Body of pancreas (tissue), 4 donors: ENCODE measurements at regions not wholly inside any gene's neighbourhood (a gene's known extent, or its start where the extent isn't known, plus 50 kb on each side); places are given as distances from the start of the nearest gene placed in this dataset.

Source experiments
- ATAC-seq: fragments of 150-250 bp; one replicate; pipeline ENCODE4 v1.9.1; 2016
- DNase-seq, 4 donors: peaks; one replicate each; pipeline ENCODE4 v3.0.0-alpha.2; 2019
- H3K27ac ChIP-seq, 4 donors: fragments of 200-600 bp; sonication (generic); 1 replicate in 3 of 4; 2 replicates in 1 of 4; pipeline versions ENCODE4 v1.5.1 to v1.6.1; 2016 to 2019; ENCODE audit warnings: mild to moderate bottlenecking in 1 of 4, mixed read lengths in 1 of 4, moderate library complexity in 1 of 4
- H3K27me3 ChIP-seq, 2 donors: fragments of 200-600 bp; sonication (generic); one replicate each; pipeline ENCODE4 v1.6.0; 2016; ENCODE audit warnings: mild to moderate bottlenecking in 1 of 2
- H3K36me3 ChIP-seq, 2 donors: fragments of 200-600 bp; sonication (generic); replicated peaks in 1 of 2; 2 replicates each; pipeline ENCODE4 v1.5.1; 2016; ENCODE audit warnings: low read depth in 2 of 2; ENCODE audit not compliant: insufficient read depth in 1 of 2
- H3K4me1 ChIP-seq: fragments of 200-600 bp; sonication (generic); one replicate; pipeline ENCODE4 v1.6.0; 2016
- H3K4me3 ChIP-seq, 2 donors: fragments of 200-600 bp; sonication (generic); 1 replicate in 1 of 2; 2 replicates in 1 of 2; pipeline ENCODE4 v1.5.1; 2016 to 2019
- H3K9me3 ChIP-seq, 3 donors: fragments of 200-600 bp; sonication (generic); 1 replicate in 2 of 3; 2 replicates in 1 of 3; pipeline ENCODE4 v1.5.1; 2016
- POLR2A ChIP-seq, 3 donors: fragments of 450-650 bp; IDR thresholded peaks; one replicate each; pipeline ENCODE4 v1.6.1; 2016; ENCODE audit warnings: antibody characterized with exemption in 3 of 3, mild to moderate bottlenecking in 2 of 3
- WGBS, 2 donors: methylation state at CpG; one replicate each; pipeline ENCODE4 v1.1.5; 2017; 5-methylcytosine and 5-hydroxymethylcytosine counted together
- intact Hi-C: fragments of 100-400 bp; cut with DNase I; formaldehyde crosslinking; loops from one replicate; pipeline ENCODE4 v1.15.1; 2023
- TF ChIP-seq, protein P1 (sequence below), 7 experiments: fragments of 450-650 bp in 4 of 7; fragments of 200-600 bp in 3 of 7; sonication (generic) in 3 of 7; IDR thresholded peaks; one replicate each; pipeline ENCODE4 v1.5.1; 2016 to 2019; ENCODE audit warnings: antibody characterized with exemption in 7 of 7

GRCh38 chr5:97536683-97537082 lies 353.6 kb upstream of the RIOK2 start:
- Histone ChIP-seq H3K36me3 (no peaks in the 10 kb centered on the region), H3K27me3 (no peaks in the 10 kb centered on the region), H3K27ac (no peak overlapping the region), H3K4me3 (no peak overlapping the region), H3K4me1 (no peaks in the 10 kb centered on the region), H3K9me3 (no peaks in the 10 kb centered on the region)
- intact Hi-C loops = no loop called here
- 63 to 74% methylated on average over 1 of the region's 1 CpG for WGBS, 2 donors
- DNase-seq (no peak), ATAC-seq (no peak)
- TF ChIP-seq, protein P1, sequence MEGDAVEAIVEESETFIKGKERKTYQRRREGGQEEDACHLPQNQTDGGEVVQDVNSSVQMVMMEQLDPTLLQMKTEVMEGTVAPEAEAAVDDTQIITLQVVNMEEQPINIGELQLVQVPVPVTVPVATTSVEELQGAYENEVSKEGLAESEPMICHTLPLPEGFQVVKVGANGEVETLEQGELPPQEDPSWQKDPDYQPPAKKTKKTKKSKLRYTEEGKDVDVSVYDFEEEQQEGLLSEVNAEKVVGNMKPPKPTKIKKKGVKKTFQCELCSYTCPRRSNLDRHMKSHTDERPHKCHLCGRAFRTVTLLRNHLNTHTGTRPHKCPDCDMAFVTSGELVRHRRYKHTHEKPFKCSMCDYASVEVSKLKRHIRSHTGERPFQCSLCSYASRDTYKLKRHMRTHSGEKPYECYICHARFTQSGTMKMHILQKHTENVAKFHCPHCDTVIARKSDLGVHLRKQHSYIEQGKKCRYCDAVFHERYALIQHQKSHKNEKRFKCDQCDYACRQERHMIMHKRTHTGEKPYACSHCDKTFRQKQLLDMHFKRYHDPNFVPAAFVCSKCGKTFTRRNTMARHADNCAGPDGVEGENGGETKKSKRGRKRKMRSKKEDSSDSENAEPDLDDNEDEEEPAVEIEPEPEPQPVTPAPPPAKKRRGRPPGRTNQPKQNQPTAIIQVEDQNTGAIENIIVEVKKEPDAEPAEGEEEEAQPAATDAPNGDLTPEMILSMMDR (IDR thresholded peaks at IDR 0.05) = no peak
- TF ChIP-seq POLR2A (IDR thresholded peaks at IDR 0.05) = no peak

GRCh38 chr5:97538912-97539311 lies 355.9 kb upstream of the RIOK2 start:
- no peak overlapping the region for H3K27ac ChIP-seq
- H3K27me3 ChIP-seq = no peaks in the 10 kb centered on the region
- no peaks in the 10 kb centered on the region for H3K9me3 ChIP-seq
- no peak overlapping the region for H3K4me3 ChIP-seq
- H3K36me3 ChIP-seq = no peaks in the 10 kb centered on the region
- no peak for ATAC-seq
- no peak for DNase-seq
- no peak for TF ChIP-seq POLR2A (IDR thresholded peaks at IDR 0.05)
- TF ChIP-seq, protein P1 (IDR thresholded peaks at IDR 0.05) = no peak
- H3K4me1 ChIP-seq = no peaks in the 10 kb centered on the region
- intact Hi-C loops = no loop called here
- 72 to 76% methylated on average over 2 of the region's 2 CpGs for WGBS, 2 donors

DNA sequence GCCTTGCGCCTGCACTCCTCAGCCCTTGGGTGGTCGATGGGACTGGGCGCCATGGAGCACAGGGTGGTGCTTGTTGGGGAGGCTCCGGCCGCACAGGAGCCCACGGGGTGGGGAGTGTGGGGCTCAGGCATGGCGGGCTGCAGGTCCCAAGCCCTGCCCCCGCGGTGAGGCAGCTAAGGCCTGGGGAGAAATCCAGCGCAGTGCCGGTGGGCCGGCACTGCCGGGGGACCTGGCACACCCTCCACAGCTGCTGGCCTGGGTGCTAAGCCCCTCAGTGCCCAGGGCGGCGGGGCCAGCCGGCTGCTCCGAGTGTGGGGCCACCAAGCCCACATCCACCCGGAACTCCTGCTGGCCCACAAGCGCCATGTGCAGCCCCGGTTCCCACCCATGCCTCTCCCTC lies 358.8 kb upstream of the RIOK2 start:
- no peaks in the 10 kb centered on the region for H3K36me3 ChIP-seq
- no peak for ATAC-seq
- no peaks in the 10 kb centered on the region for H3K4me1 ChIP-seq
- WGBS, 2 donors = 80 to 100% methylated on average over 1 of the region's 20 CpGs
- H3K9me3 ChIP-seq = no peaks in the 10 kb centered on the region
- no peak overlapping the region for H3K4me3 ChIP-seq
- intact Hi-C loops = no loop called here
- DNase-seq = no peak
- TF ChIP-seq, protein P1 (IDR thresholded peaks at IDR 0.05) = no peak
- no peak for TF ChIP-seq POLR2A (IDR thresholded peaks at IDR 0.05)
- H3K27ac ChIP-seq = no peak overlapping the region
- no peaks in the 10 kb centered on the region for H3K27me3 ChIP-seq

- intact Hi-C loops = no loop called here
- no peak overlapping the region for H3K27ac ChIP-seq
- TF ChIP-seq, protein P1 (IDR thresholded peaks at IDR 0.05) = no peak
- TF ChIP-seq POLR2A (IDR thresholded peaks at IDR 0.05) = no peak
- H3K4me1 ChIP-seq = no peaks in the 10 kb centered on the region
- no peaks in the 10 kb centered on the region for H3K27me3 ChIP-seq
- H3K4me3 ChIP-seq = no peak overlapping the region
- 85 to 94% methylated on average over 1 of the region's 1 CpG for WGBS, 2 donors
- no peaks in the 10 kb centered on the region for H3K9me3 ChIP-seq
- DNase-seq (no peak), ATAC-seq (no peak)
- H3K36me3 ChIP-seq = no peaks in the 10 kb centered on the region
Observed at GRCh38 chr5:97542469-97542868, 359.4 kb upstream of the RIOK2 start.

- Histone ChIP-seq H3K4me3 (no peak overlapping the region), H3K27ac (no peak overlapping the region), H3K9me3 (no peaks in the 10 kb centered on the region), H3K4me1 (no peaks in the 10 kb centered on the region), H3K36me3 (no peaks in the 10 kb centered on the region), H3K27me3 (no peaks in the 10 kb centered on the region)
- ATAC-seq (no peak), DNase-seq (no peak)
- TF ChIP-seq, protein P1 (IDR thresholded peaks at IDR 0.05) = no peak
- no peak for TF ChIP-seq POLR2A (IDR thresholded peaks at IDR 0.05)
- 68 to 75% methylated on average over 4 of the region's 4 CpGs for WGBS, 2 donors
- intact Hi-C loops = no loop called here
Observed at GRCh38 chr5:97543166-97543565, 360.1 kb upstream of the RIOK2 start.
